BLaER1 (cell line): ENCODE measurements at regions not wholly inside any gene's neighbourhood (a gene's known extent, or its start where the extent isn't known, plus 50 kb on each side); places are given as distances from the start of the nearest gene placed in this dataset.

Experiments
- H3K27ac ChIP-seq: shearing (Covaris generic); formaldehyde crosslinking; 2 replicates; pipeline ENCODE4 v1.8.1; 2022
- H3K27me3 ChIP-seq: shearing (Covaris generic); formaldehyde crosslinking; 2 replicates; pipeline ENCODE4 v1.8.1; 2022
- H3K36me3 ChIP-seq: shearing (Covaris generic); formaldehyde crosslinking; 2 replicates; pipeline ENCODE4 v1.8.1; 2022
- H3K4me1 ChIP-seq: shearing (Covaris generic); formaldehyde crosslinking; 2 replicates; pipeline ENCODE4 v1.8.1; 2022
- H3K4me2 ChIP-seq: shearing (Covaris generic); formaldehyde crosslinking; 2 replicates; pipeline ENCODE4 v1.8.1; 2022
- H3K4me3 ChIP-seq: shearing (Covaris generic); formaldehyde crosslinking; 2 replicates; pipeline ENCODE4 v1.8.1; 2022
- H3K9ac ChIP-seq: shearing (Covaris generic); formaldehyde crosslinking; 2 replicates; pipeline ENCODE4 v1.8.1; 2022
- H3K9me3 ChIP-seq: shearing (Covaris generic); formaldehyde crosslinking; 2 replicates; pipeline ENCODE4 v1.8.1; 2022
- H4K20me1 ChIP-seq: shearing (Covaris generic); formaldehyde crosslinking; 2 replicates; pipeline ENCODE4 v1.8.1; 2022
- Cebpa-rat ChIP-seq: shearing (Covaris generic); IDR thresholded peaks from 2 replicates; pipeline ENCODE4 v1.8.1; 2022

GRCh38 chr9:86541014-86541570 is 186.9 kb upstream of the TUT7 start:
- Histone ChIP-seq H3K9ac (no peak overlapping the region), H3K27ac (no peak overlapping the region), H3K9me3 (peaks cover 7% of the 10 kb centered on the region), H4K20me1 (no peaks in the 10 kb centered on the region), H3K36me3 (no peaks in the 10 kb centered on the region), H3K4me3 (no peak overlapping the region), H3K4me1 (no peaks in the 10 kb centered on the region), H3K4me2 (no peak overlapping the region), H3K27me3 (no peaks in the 10 kb centered on the region)
- no peak for TF ChIP-seq Cebpa-rat

GRCh38 chr9:86535406-86535915 is 181.3 kb upstream of the TUT7 start:
- no peak for TF ChIP-seq Cebpa-rat
- Histone ChIP-seq H3K4me3 (no peak overlapping the region), H3K27me3 (no peaks in the 10 kb centered on the region), H3K9ac (no peak overlapping the region), H4K20me1 (no peaks in the 10 kb centered on the region), H3K4me1 (no peaks in the 10 kb centered on the region), H3K4me2 (no peak overlapping the region), H3K27ac (no peak overlapping the region), H3K36me3 (no peaks in the 10 kb centered on the region), H3K9me3 (peaks cover 13% of the 10 kb centered on the region)

- Histone ChIP-seq H3K27ac (no peak overlapping the region), H4K20me1 (no peaks in the 10 kb centered on the region)
These were observed 180.5 kb upstream of the TUT7 start for GRCh38 chr9:86534572-86535258.

GRCh38 chr9:86531971-86532640 is 177.9 kb upstream of the TUT7 start:
- H3K27ac ChIP-seq: no peak overlapping the region

More at GRCh38 chr9:86534572-86535258, 180.5 kb upstream of the TUT7 start:
- Histone ChIP-seq H3K27me3 (no peaks in the 10 kb centered on the region), H3K4me1 (no peaks in the 10 kb centered on the region), H3K4me3 (no peak overlapping the region), H3K36me3 (no peaks in the 10 kb centered on the region), H3K4me2 (no peak overlapping the region), H3K9ac (no peak overlapping the region), H3K9me3 (peaks cover 13% of the 10 kb centered on the region)
- no peak for TF ChIP-seq Cebpa-rat

GRCh38 chr9:86531273-86531970 is 177.2 kb upstream of the TUT7 start:
- no peaks in the 10 kb centered on the region for H3K36me3 ChIP-seq
- no peak overlapping the region for H3K4me2 ChIP-seq
- no peak overlapping the region for H3K27ac ChIP-seq
- no peaks in the 10 kb centered on the region for H3K27me3 ChIP-seq
- H3K4me1 ChIP-seq: no peaks in the 10 kb centered on the region
- peaks cover 9% of the 10 kb centered on the region for H3K9me3 ChIP-seq
- H3K4me3 ChIP-seq: no peak overlapping the region
- no peaks in the 10 kb centered on the region for H4K20me1 ChIP-seq
- no peak overlapping the region for H3K9ac ChIP-seq
- no peak for TF ChIP-seq Cebpa-rat

More at GRCh38 chr9:86531971-86532640, 177.9 kb upstream of the TUT7 start:
- no peaks in the 10 kb centered on the region for H3K36me3 ChIP-seq
- H4K20me1 ChIP-seq: no peaks in the 10 kb centered on the region
- no peak overlapping the region for H3K4me3 ChIP-seq
- H3K4me2 ChIP-seq: no peak overlapping the region
- H3K4me1 ChIP-seq: no peaks in the 10 kb centered on the region
- no peak overlapping the region for H3K9ac ChIP-seq
- H3K27me3 ChIP-seq: no peaks in the 10 kb centered on the region
- no peak for TF ChIP-seq Cebpa-rat
- H3K9me3 ChIP-seq: peaks cover 13% of the 10 kb centered on the region

GRCh38 chr9:86529496-86530275 is 175.5 kb upstream of the TUT7 start:
- Histone ChIP-seq H4K20me1 (no peaks in the 10 kb centered on the region), H3K9ac (no peak overlapping the region), H3K27ac (no peak overlapping the region), H3K27me3 (no peaks in the 10 kb centered on the region), H3K36me3 (no peaks in the 10 kb centered on the region), H3K4me3 (no peak overlapping the region), H3K4me1 (no peaks in the 10 kb centered on the region), H3K4me2 (no peak overlapping the region), H3K9me3 (no peaks in the 10 kb centered on the region)
- no peak for TF ChIP-seq Cebpa-rat

- H3K4me2 ChIP-seq: no peak overlapping the region
- H3K9ac ChIP-seq: no peak overlapping the region
- no peaks in the 10 kb centered on the region for H4K20me1 ChIP-seq
- no peaks in the 10 kb centered on the region for H3K36me3 ChIP-seq
- TF ChIP-seq Cebpa-rat: no peak
- H3K4me1 ChIP-seq: no peaks in the 10 kb centered on the region
- no peak overlapping the region for H3K27ac ChIP-seq
- H3K9me3 ChIP-seq: no peaks in the 10 kb centered on the region
- H3K27me3 ChIP-seq: no peaks in the 10 kb centered on the region
- no peak overlapping the region for H3K4me3 ChIP-seq
These were observed 171.8 kb upstream of the TUT7 start for GRCh38 chr9:86526021-86526420.

GRCh38 chr9:86525182-86525581 is 171.0 kb upstream of the TUT7 start:
- no peaks in the 10 kb centered on the region for H3K4me1 ChIP-seq
- no peak overlapping the region for H3K4me2 ChIP-seq
- H3K9ac ChIP-seq: no peak overlapping the region
- TF ChIP-seq Cebpa-rat: no peak
- no peaks in the 10 kb centered on the region for H3K27me3 ChIP-seq
- no peak overlapping the region for H3K4me3 ChIP-seq
- no peak overlapping the region for H3K27ac ChIP-seq
- H4K20me1 ChIP-seq: no peaks in the 10 kb centered on the region
- no peaks in the 10 kb centered on the region for H3K9me3 ChIP-seq
- no peaks in the 10 kb centered on the region for H3K36me3 ChIP-seq

- no peak for TF ChIP-seq Cebpa-rat
- Histone ChIP-seq H3K4me1 (peaks cover 10% of the 10 kb centered on the region), H3K27me3 (no peaks in the 10 kb centered on the region), H3K27ac (no peak overlapping the region), H3K4me2 (no peak overlapping the region), H3K9ac (no peak overlapping the region), H3K4me3 (no peak overlapping the region), H4K20me1 (no peaks in the 10 kb centered on the region), H3K36me3 (no peaks in the 10 kb centered on the region), H3K9me3 (no peaks in the 10 kb centered on the region)
These were observed 167.8 kb upstream of the TUT7 start for GRCh38 chr9:86521977-86522376.
